ENCODE measurements at regions not wholly inside any gene's neighbourhood (a gene's known extent, or its start where the extent isn't known, plus 50 kb on each side); places are given as distances from the start of the nearest gene placed in this dataset.

DNA sequence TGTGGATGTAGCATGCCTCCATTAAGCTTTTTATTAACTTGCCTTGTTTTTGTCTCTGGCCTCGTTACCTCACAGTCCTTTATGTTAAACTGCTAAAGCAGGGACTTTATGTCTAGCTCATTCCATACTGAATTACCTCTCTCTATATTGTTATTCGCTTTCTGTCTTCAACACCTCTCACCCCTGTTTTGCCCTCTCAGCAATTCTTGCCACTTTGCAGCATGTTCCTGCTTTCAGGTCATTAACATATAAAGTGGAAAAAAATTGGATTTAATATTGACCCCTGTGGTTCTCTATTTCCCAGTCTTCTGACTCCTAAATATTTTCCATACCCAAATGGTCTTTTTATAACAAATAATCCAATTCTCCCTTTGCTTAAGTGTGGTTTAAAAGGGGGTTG, 810.4 kb upstream of the KIF2B start:
- TF ChIP-seq, protein P1, sequence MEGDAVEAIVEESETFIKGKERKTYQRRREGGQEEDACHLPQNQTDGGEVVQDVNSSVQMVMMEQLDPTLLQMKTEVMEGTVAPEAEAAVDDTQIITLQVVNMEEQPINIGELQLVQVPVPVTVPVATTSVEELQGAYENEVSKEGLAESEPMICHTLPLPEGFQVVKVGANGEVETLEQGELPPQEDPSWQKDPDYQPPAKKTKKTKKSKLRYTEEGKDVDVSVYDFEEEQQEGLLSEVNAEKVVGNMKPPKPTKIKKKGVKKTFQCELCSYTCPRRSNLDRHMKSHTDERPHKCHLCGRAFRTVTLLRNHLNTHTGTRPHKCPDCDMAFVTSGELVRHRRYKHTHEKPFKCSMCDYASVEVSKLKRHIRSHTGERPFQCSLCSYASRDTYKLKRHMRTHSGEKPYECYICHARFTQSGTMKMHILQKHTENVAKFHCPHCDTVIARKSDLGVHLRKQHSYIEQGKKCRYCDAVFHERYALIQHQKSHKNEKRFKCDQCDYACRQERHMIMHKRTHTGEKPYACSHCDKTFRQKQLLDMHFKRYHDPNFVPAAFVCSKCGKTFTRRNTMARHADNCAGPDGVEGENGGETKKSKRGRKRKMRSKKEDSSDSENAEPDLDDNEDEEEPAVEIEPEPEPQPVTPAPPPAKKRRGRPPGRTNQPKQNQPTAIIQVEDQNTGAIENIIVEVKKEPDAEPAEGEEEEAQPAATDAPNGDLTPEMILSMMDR (optimal IDR thresholded peaks at IDR 0.05 in 1 of 3, IDR thresholded peaks at IDR 0.05 in 1 of 3, conservative IDR thresholded peaks at IDR 0.05 in 1 of 3; ENCODE audit: extremely low read depth in 1 of 3, insufficient read depth in 2 of 3, low read length in 3 of 3) = no peak
- TF ChIP-seq EZH2 (IDR thresholded peaks at IDR 0.05; ENCODE audit: low read length) = no peak
- Histone ChIP-seq H3K36me3 (ENCODE audit: control insufficient read depth in 2 of 2, extremely low read depth in 1 of 2, insufficient read depth in 2 of 2, low read length in 2 of 2) (no peaks in the 10 kb centered on the region), H3K9me1 (ENCODE audit: control insufficient read depth, extremely low read depth, insufficient read depth, low read length) (no peaks in the 10 kb centered on the region), H3K9me3 (ENCODE audit: control insufficient read depth, low read depth, low read length) (no peaks in the 10 kb centered on the region), H3K4me3 (ENCODE audit: control insufficient read depth in 2 of 3, extremely low read depth in 1 of 3, insufficient read depth in 2 of 3, low read depth in 1 of 3, low read length in 3 of 3) (no peak overlapping the region), H3K9ac (ENCODE audit: control insufficient read depth, extremely low read depth, insufficient read depth, low read length) (no peak overlapping the region), H2AFZ (ENCODE audit: control insufficient read depth, low read length) (no peak overlapping the region), H3K79me2 (ENCODE audit: control insufficient read depth, insufficient read depth, low read length) (no peaks in the 10 kb centered on the region), H3K4me1 (ENCODE audit: control insufficient read depth, extremely low read depth, insufficient read depth, low read length) (no peaks in the 10 kb centered on the region), H4K20me1 (ENCODE audit: control insufficient read depth, extremely low read depth, insufficient read depth, low read length) (no peaks in the 10 kb centered on the region), H3K27me3 (ENCODE audit: control insufficient read depth, extremely low read depth, insufficient read depth, low read length) (no peaks in the 10 kb centered on the region), H3K4me2 (ENCODE audit: control insufficient read depth, extremely low read depth, insufficient read depth, low read depth, low read length) (no peak overlapping the region), H3K27ac (ENCODE audit: control insufficient read depth, insufficient read depth, low read length) (no peak overlapping the region)
- DNase-seq (ENCODE audit: low read depth, low spot score) (no peak), FAIRE-seq (no peak)
- dilution Hi-C loops (cut with MboI; ENCODE audit: extremely low pct_ligation_motif_present, low sequenced_read_pairs) = no loop called here

DNA sequence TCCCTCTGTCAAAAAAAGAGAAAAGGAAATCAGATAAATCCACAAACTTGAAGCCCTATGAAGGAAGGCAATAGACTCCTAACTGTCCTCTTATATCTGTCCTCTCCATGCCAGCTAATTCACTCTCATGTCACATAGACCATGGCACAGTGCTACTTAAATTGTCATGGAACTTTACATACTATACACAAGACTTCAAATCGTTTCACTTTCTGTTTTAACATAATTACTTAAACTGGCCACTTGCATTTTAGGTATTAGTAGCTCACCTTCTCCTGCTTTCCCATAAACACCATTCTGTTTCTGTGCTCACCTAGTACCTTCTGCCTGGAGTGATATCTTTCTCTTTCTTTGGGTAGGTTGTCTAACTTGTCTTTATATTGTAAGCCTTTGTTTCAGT, 816.7 kb upstream of the KIF2B start:
- no peak for DNase-seq (ENCODE audit: low read depth, low spot score)
- no peaks in the 10 kb centered on the region for H3K36me3 ChIP-seq (ENCODE audit: control insufficient read depth in 2 of 2, extremely low read depth in 1 of 2, insufficient read depth in 2 of 2, low read length in 2 of 2)
- H3K9me3 ChIP-seq (ENCODE audit: control insufficient read depth, low read depth, low read length) = no peaks in the 10 kb centered on the region
- dilution Hi-C loops (cut with MboI; ENCODE audit: extremely low pct_ligation_motif_present, low sequenced_read_pairs) = no loop called here
- TF ChIP-seq EZH2 (IDR thresholded peaks at IDR 0.05; ENCODE audit: low read length) = no peak
- TF ChIP-seq, protein P1 (optimal IDR thresholded peaks at IDR 0.05 in 1 of 3, IDR thresholded peaks at IDR 0.05 in 1 of 3, conservative IDR thresholded peaks at IDR 0.05 in 1 of 3; ENCODE audit: extremely low read depth in 1 of 3, insufficient read depth in 2 of 3, low read length in 3 of 3) = no peak
- no peaks in the 10 kb centered on the region for H3K27me3 ChIP-seq (ENCODE audit: control insufficient read depth, extremely low read depth, insufficient read depth, low read length)
- H3K4me1 ChIP-seq (ENCODE audit: control insufficient read depth, extremely low read depth, insufficient read depth, low read length) = no peaks in the 10 kb centered on the region
- H4K20me1 ChIP-seq (ENCODE audit: control insufficient read depth, extremely low read depth, insufficient read depth, low read length) = no peaks in the 10 kb centered on the region
- no peak for FAIRE-seq
- no peaks in the 10 kb centered on the region for H3K79me2 ChIP-seq (ENCODE audit: control insufficient read depth, insufficient read depth, low read length)
- no peak overlapping the region for H3K27ac ChIP-seq (ENCODE audit: control insufficient read depth, insufficient read depth, low read length)
- H3K9me1 ChIP-seq (ENCODE audit: control insufficient read depth, extremely low read depth, insufficient read depth, low read length) = no peaks in the 10 kb centered on the region
- no peak overlapping the region for H3K9ac ChIP-seq (ENCODE audit: control insufficient read depth, extremely low read depth, insufficient read depth, low read length)
- no peak overlapping the region for H2AFZ ChIP-seq (ENCODE audit: control insufficient read depth, low read length)
- H3K4me2 ChIP-seq (ENCODE audit: control insufficient read depth, extremely low read depth, insufficient read depth, low read depth, low read length) = no peak overlapping the region
- H3K4me3 ChIP-seq (ENCODE audit: control insufficient read depth in 2 of 3, extremely low read depth in 1 of 3, insufficient read depth in 2 of 3, low read depth in 1 of 3, low read length in 3 of 3) = no peak overlapping the region
